NOMO-1 treated with DMSO at 0.1 percent for 48 hours (cell line): ENCODE measurements at regions not wholly inside any gene's neighbourhood (a gene's known extent, or its start where the extent isn't known, plus 50 kb on each side); places are given as distances from the start of the nearest gene placed in this dataset.
"Not testable (repeated sequence)": the region's sequence is repeated elsewhere in the genome, so short reads cannot be mapped to it uniquely, and the experiment has no call there.

Experiments used
- DNase-seq: peaks from one replicate; lab custom pipeline; 2025; ENCODE audit not compliant: unreplicated experiment; lab: John Stamatoyannopoulos, UW

DNA sequence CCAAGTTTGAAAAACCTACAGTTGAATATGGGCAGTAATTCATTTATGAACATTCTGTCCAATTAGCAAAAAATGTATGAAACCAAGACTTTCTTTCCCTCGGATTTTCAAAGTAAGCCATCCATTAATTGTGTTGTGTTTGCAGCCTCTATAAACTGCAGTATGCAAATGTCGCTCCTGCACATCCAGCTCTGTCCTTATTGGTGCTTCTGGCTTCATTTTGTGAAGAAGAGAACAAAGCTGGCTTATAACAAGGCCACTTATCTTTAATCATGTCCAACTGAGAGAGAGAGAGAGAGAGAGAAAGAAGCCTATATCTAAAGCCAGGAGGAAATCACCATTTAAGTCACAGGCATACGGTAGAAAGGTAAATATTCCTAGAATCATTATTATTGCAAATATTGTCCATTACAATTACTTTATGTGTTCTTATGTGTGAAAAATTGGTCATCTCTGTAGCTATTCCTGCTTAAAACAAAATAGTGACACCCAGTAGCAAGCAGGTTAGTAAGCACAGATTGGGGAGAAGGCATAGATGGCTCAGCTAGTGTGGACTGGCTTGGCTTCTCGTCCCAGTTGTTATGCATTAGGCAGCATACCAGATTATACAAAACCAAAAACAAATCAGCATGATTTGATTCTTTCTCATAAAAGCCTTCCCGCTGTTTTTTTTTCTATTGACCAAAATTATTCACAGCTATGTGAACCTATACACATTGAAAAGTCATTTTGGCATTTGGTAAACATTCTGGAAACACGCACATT lies 726.4 kb upstream of the SOX11 start:
- no peak for DNase-seq

GRCh38 chr2:4967206-4967605 lies 725.0 kb upstream of the SOX11 start:
- DNase-seq, result no peak

- no peak for DNase-seq
Observed at GRCh38 chr2:4972472-4972871, 719.7 kb upstream of the SOX11 start.

- DNase-seq, result no peak
Observed at GRCh38 chr2:4973354-4973753, 718.8 kb upstream of the SOX11 start.

- no peak for DNase-seq
Observed at GRCh38 chr2:4973973-4974372, 718.2 kb upstream of the SOX11 start.

GRCh38 chr2:4976407-4976806 lies 715.8 kb upstream of the SOX11 start:
- DNase-seq, result no peak

- no peak for DNase-seq
Observed at GRCh38 chr2:4979111-4979510, 713.1 kb upstream of the SOX11 start.

DNA sequence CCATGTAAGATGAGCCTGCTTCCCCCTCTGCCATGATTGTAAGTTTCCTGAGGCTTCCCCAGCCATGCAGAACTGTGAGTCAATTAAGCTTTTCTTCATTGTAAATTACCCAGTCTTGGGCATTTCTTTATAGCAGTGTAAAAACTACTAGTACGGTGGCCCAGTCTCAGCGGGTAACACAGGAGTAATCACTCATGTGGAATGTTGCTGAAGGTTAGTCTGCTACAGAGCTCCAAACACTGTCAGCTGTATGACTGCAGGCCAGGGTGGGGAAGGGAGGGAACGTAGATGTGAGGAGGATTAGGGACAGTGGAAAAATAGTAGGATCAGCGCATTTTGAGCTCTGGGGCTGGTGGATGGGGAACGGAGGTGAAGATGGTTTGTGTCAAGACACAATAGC lies 711.2 kb upstream of the SOX11 start:
- DNase-seq, result no peak

- no peak for DNase-seq
Observed at GRCh38 chr2:4981802-4982409, 710.3 kb upstream of the SOX11 start.

- DNase-seq, result not testable (repeated sequence)
Observed at GRCh38 chr2:4988444-4988843, 703.7 kb upstream of the SOX11 start.

GRCh38 chr2:4992226-4992625 lies 700.0 kb upstream of the SOX11 start:
- no peak for DNase-seq

DNA sequence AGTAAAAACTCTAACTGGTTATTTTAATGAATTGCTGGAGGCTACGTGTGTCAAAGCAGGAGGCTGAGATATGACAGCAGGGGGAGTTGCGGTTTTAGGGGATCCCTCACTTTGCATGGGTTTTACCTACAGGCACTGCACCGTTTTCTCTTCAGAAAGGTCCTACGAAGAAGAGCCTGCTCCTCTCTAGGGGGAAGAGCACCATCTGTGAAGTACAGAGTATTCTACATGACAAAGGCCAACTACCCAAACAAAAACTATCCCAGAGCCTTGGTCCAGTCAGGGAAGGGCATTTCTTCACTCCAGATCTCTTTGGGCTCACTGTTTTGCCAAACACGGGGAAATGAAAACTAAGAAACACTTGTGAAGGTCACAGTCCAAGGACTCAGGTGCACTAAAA lies 696.7 kb upstream of the SOX11 start:
- DNase-seq, result no peak

GRCh38 chr2:5007596-5007995 lies 684.6 kb upstream of the SOX11 start:
- DNase-seq, result no peak

DNA sequence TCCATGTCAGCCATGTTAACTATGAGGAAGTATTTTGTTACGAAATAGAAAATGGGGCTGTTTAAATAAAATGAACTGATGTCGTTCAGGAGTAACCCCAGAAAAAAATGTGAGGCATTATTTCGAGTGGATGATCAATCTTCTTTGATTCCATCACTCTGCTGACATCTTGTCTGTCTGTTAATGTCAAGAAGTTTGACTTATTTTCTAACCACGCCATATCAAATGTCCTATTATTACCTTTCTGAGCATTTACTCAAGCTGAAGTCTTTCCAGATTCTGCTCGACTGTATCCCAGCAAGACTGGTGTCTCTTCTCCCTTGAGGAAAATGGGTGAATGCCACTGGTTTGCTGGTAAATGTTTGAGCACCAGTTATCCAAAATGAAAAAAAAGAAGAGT lies 672.9 kb upstream of the SOX11 start:
- no peak for DNase-seq

- DNase-seq, result no peak
Observed at GRCh38 chr2:5020116-5020875, 671.9 kb upstream of the SOX11 start.

- DNase-seq, result no peak
Observed at GRCh38 chr2:5021136-5021535, 671.0 kb upstream of the SOX11 start.

GRCh38 chr2:5022061-5022460 lies 670.1 kb upstream of the SOX11 start:
- DNase-seq, result no peak

DNA sequence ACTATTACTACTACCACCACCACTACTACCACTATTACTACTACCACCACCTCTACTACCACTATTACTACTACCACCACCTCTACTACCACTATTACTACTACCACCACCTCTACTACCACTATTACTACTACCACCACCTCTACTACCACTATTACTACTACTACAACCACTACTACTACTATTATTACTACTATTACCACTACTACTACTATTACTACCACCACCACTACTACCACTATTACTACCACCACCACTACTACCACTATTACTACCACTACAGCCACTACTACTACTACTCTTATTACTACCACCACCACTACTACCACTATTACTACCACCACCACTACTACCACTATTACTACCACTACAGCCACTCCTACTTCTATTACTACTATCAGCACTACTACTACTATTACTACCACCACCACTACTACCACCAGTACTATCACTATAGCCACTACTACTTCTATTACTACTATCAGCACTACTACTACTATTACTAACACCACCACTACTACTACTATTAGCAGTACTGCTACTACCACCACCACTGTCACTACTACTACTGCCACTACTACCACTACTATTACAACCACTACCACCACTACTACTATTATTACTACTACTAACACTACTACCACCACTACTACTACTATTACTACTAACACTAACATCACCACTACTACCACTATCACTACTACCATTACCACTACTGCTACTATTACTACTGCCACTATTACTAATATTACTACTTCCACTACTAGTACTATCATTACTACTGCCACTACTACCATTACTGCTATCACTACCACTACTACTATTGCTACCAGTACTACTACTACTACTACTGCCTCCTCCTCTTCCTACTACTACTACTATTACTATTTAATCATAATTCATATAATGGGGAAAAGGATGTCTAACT lies 669.2 kb upstream of the SOX11 start:
- DNase-seq, result not testable (repeated sequence)

DNA sequence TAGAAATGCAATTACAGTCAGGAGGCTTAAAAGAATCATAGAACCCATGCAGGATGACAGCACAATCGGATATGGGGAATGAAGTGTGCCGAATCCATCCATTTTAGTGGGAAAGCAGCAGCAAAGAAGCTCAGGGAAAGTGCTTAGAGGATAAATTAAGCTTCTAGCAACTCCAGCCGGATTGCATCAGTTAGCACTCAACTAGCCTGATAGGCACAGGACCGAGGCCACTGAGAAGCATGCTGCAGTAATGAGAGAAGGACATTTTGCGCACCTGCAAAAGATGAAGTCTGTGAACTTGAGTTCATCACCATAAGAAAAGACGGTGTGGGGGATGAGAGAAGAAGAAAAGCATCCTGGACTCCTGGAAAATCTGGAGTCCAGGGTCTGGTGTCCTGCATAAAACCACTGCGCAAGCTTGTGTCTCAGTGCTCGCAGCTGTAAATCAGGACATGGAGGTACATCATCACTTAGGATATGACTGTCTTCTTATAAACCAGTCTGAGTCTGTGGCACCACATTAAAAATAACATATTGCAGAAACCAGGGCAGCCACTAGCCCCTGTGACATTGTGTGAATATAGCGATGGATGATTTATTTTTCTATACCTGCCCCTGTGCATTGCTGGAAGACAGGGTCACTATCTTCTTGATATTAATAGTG lies 665.5 kb upstream of the SOX11 start:
- DNase-seq, result no peak

DNA sequence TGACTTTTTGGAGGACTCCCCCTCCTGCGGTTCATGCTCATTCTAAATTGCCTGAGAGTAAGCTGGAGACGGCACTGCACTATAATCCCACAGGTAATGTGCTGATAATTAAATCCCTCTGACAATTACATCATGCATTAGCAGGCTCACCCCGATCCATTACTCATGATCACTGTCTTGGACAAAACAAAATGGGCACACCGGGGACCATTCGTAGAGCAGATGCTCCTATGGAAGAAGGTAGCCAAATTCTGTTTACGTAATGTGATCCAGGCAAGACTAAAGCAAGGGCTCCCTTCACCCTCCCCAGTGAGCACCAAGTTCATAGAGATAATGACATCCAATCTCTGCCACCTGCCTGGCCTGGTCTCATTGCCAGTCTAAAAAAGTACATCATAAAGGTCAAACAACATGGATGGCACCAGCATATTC lies 657.1 kb upstream of the SOX11 start:
- no peak for DNase-seq
